ENCODE measurements at regions not wholly inside any gene's neighbourhood (a gene's known extent, or its start where the extent isn't known, plus 50 kb on each side); places are given as distances from the start of the nearest gene placed in this dataset.

DNA sequence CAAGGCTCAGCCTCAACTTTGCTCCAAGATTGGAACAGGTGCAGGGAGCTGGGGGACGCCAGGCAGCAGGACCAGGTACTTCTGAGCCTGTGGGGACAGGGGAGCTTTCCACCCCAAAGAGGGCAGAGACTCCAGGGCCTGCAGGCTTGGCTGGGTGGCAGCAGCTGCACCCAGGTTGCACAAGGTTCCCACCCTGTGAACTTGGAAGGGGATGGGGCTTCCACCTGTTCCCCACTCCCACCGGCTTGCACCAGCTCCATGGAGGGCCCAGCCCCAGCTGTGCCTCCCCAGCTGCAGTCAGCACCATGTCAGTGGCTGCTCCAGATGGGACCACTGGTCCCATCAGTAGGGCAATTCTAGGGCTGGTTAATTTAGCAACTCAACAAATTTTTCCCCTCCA lies 114.0 kb upstream of the CDKN3 start:
- TF ChIP-seq POLR2A (IDR thresholded peaks at IDR 0.05) (no peak), POLR2AphosphoS5 (IDR thresholded peaks at IDR 0.05) (no peak), CTCF (IDR thresholded peaks at IDR 0.05) (no peak)
